Upper lobe of right lung (tissue), 1 donor: ENCODE measurements at regions not wholly inside any gene's neighbourhood (a gene's known extent, or its start where the extent isn't known, plus 50 kb on each side); places are given as distances from the start of the nearest gene placed in this dataset.

Source experiments
- ATAC-seq: fragments of 200-7000 bp; cut with Tn5 transposase; one replicate; pipeline ENCODE4 v1.9.1; 2020; ENCODE audit warnings: mild to moderate bottlenecking, moderate library complexity
- DNase-seq: peaks from one replicate; pipeline ENCODE4 v3.0.0-alpha.2; 2020
- H3K27ac ChIP-seq: fragments of 200-600 bp; one replicate; pipeline ENCODE4 v1.8.0; 2022
- H3K27me3 ChIP-seq: fragments of 200-600 bp; one replicate; pipeline ENCODE4 v1.8.0; 2022; ENCODE audit warnings: mild to moderate bottlenecking
- H3K36me3 ChIP-seq: fragments of 200-600 bp; one replicate; pipeline ENCODE4 v1.8.0; 2022
- H3K4me1 ChIP-seq: fragments of 200-600 bp; one replicate; pipeline ENCODE4 v1.8.0; 2022
- H3K4me3 ChIP-seq: fragments of 200-600 bp; one replicate; pipeline ENCODE4 v1.8.0; 2022; ENCODE audit warnings: mild to moderate bottlenecking
- H3K9me3 ChIP-seq: fragments of 200-600 bp; one replicate; pipeline ENCODE4 v1.8.0; 2022
- intact Hi-C: fragments of 100-400 bp; cut with DNase I; formaldehyde crosslinking; loops from one replicate; pipeline ENCODE4 v1.11.0; 2022
- TF ChIP-seq, protein P1 (sequence below): fragments of 200-600 bp; IDR thresholded peaks from one replicate; pipeline ENCODE4 v1.8.0; 2022; ENCODE audit warnings: antibody characterized with exemption
- donor health status: DM: no; HTN: yes; CAD: no; lungs with severe emphysema.

DNA sequence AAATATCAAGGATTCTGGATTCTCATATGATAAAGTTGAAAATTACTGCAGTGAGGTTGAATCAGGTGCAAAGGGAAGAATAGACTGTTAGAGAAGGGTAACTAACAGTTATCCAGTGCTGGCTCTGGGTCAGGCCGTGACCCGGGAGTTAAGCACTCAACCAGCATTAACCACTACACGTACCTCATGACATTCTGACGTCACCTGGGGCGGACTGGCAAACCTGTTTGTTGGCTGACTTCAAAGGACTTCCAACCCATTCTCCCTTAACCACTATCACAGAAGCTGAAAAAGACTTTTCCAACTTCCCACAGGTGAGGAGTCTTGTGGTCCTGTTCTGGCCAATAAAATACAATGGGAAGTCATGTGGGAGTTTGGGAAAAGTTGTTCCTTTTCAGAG is 268.9 kb downstream of the ENC1 start:
- Histone ChIP-seq H3K27me3 (no peaks in the 10 kb centered on the region), H3K9me3 (no peaks in the 10 kb centered on the region), H3K4me1 (peaks cover 5% of the 10 kb centered on the region), H3K4me3 (no peak overlapping the region), H3K27ac (no peak overlapping the region), H3K36me3 (no peaks in the 10 kb centered on the region)
- DNase-seq: no peak
- intact Hi-C loops: no loop called here
- ATAC-seq: no peak
- TF ChIP-seq, protein P1, sequence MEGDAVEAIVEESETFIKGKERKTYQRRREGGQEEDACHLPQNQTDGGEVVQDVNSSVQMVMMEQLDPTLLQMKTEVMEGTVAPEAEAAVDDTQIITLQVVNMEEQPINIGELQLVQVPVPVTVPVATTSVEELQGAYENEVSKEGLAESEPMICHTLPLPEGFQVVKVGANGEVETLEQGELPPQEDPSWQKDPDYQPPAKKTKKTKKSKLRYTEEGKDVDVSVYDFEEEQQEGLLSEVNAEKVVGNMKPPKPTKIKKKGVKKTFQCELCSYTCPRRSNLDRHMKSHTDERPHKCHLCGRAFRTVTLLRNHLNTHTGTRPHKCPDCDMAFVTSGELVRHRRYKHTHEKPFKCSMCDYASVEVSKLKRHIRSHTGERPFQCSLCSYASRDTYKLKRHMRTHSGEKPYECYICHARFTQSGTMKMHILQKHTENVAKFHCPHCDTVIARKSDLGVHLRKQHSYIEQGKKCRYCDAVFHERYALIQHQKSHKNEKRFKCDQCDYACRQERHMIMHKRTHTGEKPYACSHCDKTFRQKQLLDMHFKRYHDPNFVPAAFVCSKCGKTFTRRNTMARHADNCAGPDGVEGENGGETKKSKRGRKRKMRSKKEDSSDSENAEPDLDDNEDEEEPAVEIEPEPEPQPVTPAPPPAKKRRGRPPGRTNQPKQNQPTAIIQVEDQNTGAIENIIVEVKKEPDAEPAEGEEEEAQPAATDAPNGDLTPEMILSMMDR: no peak

- no peaks in the 10 kb centered on the region for H3K27me3 ChIP-seq
- TF ChIP-seq, protein P1: no peak
- DNase-seq: no peak
- H3K36me3 ChIP-seq: no peaks in the 10 kb centered on the region
- peaks cover 5% of the 10 kb centered on the region for H3K4me1 ChIP-seq
- no peak for ATAC-seq
- H3K9me3 ChIP-seq: no peaks in the 10 kb centered on the region
- no peak overlapping the region for H3K27ac ChIP-seq
- H3K4me3 ChIP-seq: no peak overlapping the region
- intact Hi-C loops: no loop called here
Measured at GRCh38 chr5:74370168-74370567, 270.4 kb downstream of the ENC1 start.

DNA sequence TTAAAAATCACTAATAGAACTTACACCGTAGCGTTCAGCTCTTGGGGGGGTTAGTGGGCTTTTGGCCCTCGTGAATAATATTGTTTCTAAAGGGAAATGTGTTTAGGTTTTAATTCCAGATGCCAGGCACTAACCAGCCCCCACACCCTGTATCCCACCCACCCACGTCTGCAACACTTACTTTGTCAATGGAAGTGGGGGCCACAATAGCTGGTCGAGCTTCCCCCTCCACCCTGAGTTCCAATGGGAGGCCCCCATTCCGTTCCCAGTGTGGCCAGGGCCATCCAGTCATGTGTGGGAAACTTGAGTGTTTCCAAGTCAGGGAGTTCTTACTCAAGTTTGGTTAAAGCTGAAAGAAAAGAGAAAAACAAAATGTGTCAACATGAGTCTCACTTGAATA is 271.4 kb downstream of the ENC1 start:
- TF ChIP-seq, protein P1: no peak
- Histone ChIP-seq H3K9me3 (no peaks in the 10 kb centered on the region), H3K27ac (no peak overlapping the region), H3K36me3 (no peaks in the 10 kb centered on the region), H3K27me3 (no peaks in the 10 kb centered on the region), H3K4me1 (peaks cover 5% of the 10 kb centered on the region), H3K4me3 (no peak overlapping the region)
- ATAC-seq (no peak), DNase-seq (no peak)
- intact Hi-C loops: no loop called here

GRCh38 chr5:74367934-74368333 is 272.6 kb downstream of the ENC1 start:
- TF ChIP-seq, protein P1: no peak
- H3K4me1 ChIP-seq: peaks cover 5% of the 10 kb centered on the region
- no peak for DNase-seq
- H3K27ac ChIP-seq: no peak overlapping the region
- no peaks in the 10 kb centered on the region for H3K27me3 ChIP-seq
- H3K36me3 ChIP-seq: no peaks in the 10 kb centered on the region
- no peak for ATAC-seq
- H3K4me3 ChIP-seq: no peak overlapping the region
- no peaks in the 10 kb centered on the region for H3K9me3 ChIP-seq
- intact Hi-C loops: no loop called here

- Histone ChIP-seq H3K36me3 (no peaks in the 10 kb centered on the region), H3K9me3 (no peaks in the 10 kb centered on the region), H3K27me3 (no peaks in the 10 kb centered on the region), H3K4me3 (no peak overlapping the region), H3K4me1 (peaks cover 5% of the 10 kb centered on the region), H3K27ac (no peak overlapping the region)
- intact Hi-C loops: no loop called here
- TF ChIP-seq, protein P1: no peak
- ATAC-seq (no peak), DNase-seq (no peak)
Measured at GRCh38 chr5:74367241-74367733, 273.2 kb downstream of the ENC1 start.

DNA sequence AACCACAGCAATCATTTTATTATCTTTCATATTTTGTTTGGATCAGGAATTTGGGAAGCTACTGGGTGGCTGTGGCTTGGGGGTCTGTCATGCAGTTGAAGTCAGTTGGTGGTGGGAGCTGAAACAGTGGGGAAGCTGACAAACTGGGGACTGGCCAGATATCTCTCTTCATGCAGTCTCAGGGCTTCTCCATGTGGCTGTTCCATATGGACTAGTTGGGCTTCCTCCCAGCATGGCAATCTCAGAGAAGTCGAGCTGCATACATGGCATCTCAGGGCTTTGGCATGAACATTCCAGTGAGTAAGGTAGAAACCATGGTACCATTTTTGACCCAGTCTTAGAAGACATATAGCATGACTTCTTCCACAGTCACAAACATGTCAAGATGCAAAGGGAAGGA is 274.8 kb downstream of the ENC1 start:
- no peak overlapping the region for H3K4me3 ChIP-seq
- ATAC-seq (no peak), DNase-seq (no peak)
- H3K36me3 ChIP-seq: no peaks in the 10 kb centered on the region
- intact Hi-C loops: no loop called here
- H3K27me3 ChIP-seq: no peaks in the 10 kb centered on the region
- no peak overlapping the region for H3K27ac ChIP-seq
- TF ChIP-seq, protein P1: no peak
- peaks cover 5% of the 10 kb centered on the region for H3K4me1 ChIP-seq
- no peaks in the 10 kb centered on the region for H3K9me3 ChIP-seq
